ENCODE measurements at regions not wholly inside any gene's neighbourhood (a gene's known extent, or its start where the extent isn't known, plus 50 kb on each side); places are given as distances from the start of the nearest gene placed in this dataset.

- TF ChIP-seq CTCF (IDR thresholded peaks at IDR 0.05) (no peak), POLR2A (IDR thresholded peaks at IDR 0.05) (no peak)
Measured at GRCh38 chr14:53218161-53218560, 65.0 kb upstream of the DDHD1 start.
